ENCODE measurements at regions not wholly inside any gene's neighbourhood (a gene's known extent, or its start where the extent isn't known, plus 50 kb on each side); places are given as distances from the start of the nearest gene placed in this dataset.

- no peaks in the 10 kb centered on the region for H3K9me3 ChIP-seq
- H3K27ac ChIP-seq, result no peak overlapping the region
- no peak for DNase-seq (ENCODE audit: low spot score)
- H3K4me3 ChIP-seq, result no peak overlapping the region
- no peaks in the 10 kb centered on the region for H3K27me3 ChIP-seq (replicated peaks; ENCODE audit: insufficient read depth)
- ATAC-seq (ENCODE audit: insufficient number of reproducible peaks, low FRiP score, low read depth), result no peak
- H3K36me3 ChIP-seq, result no peaks in the 10 kb centered on the region
- no peak for TF ChIP-seq CTCF (IDR thresholded peaks at IDR 0.05)
- no peaks in the 10 kb centered on the region for H3K4me1 ChIP-seq (ENCODE audit: control insufficient read depth in 1 of 2, low read depth in 2 of 2)
These were observed 676.9 kb downstream of the SMARCA1 start for GRCh38 chrX:128846385-128846784.

- TF ChIP-seq CTCF (IDR thresholded peaks at IDR 0.05), result no peak
These were observed 704.6 kb downstream of the SMARCA1 start for GRCh38 chrX:128818690-128819089.

GRCh38 chrX:128816919-128817318 lies 706.4 kb downstream of the SMARCA1 start:
- DNase-seq (ENCODE audit: low spot score) (no peak), ATAC-seq (ENCODE audit: insufficient number of reproducible peaks, low FRiP score, low read depth) (no peak)
- Histone ChIP-seq H3K36me3 (no peaks in the 10 kb centered on the region), H3K27ac (no peak overlapping the region), H3K27me3 (replicated peaks; ENCODE audit: insufficient read depth) (no peaks in the 10 kb centered on the region), H3K4me1 (ENCODE audit: control insufficient read depth in 1 of 2, low read depth in 2 of 2) (no peaks in the 10 kb centered on the region), H3K9me3 (no peaks in the 10 kb centered on the region), H3K4me3 (no peak overlapping the region)
- no peak for TF ChIP-seq CTCF (IDR thresholded peaks at IDR 0.05)

More at GRCh38 chrX:128818690-128819089, 704.6 kb downstream of the SMARCA1 start:
- H3K4me1 ChIP-seq (ENCODE audit: control insufficient read depth in 1 of 2, low read depth in 2 of 2), result no peaks in the 10 kb centered on the region
- H3K4me3 ChIP-seq, result no peak overlapping the region
- no peaks in the 10 kb centered on the region for H3K27me3 ChIP-seq (replicated peaks; ENCODE audit: insufficient read depth)
- H3K36me3 ChIP-seq, result no peaks in the 10 kb centered on the region
- ATAC-seq (ENCODE audit: insufficient number of reproducible peaks, low FRiP score, low read depth) (no peak), DNase-seq (ENCODE audit: low spot score) (no peak)
- no peaks in the 10 kb centered on the region for H3K9me3 ChIP-seq
- no peak overlapping the region for H3K27ac ChIP-seq

- Histone ChIP-seq H3K4me1 (ENCODE audit: control insufficient read depth in 1 of 2, low read depth in 2 of 2) (no peaks in the 10 kb centered on the region), H3K27ac (no peak overlapping the region), H3K36me3 (no peaks in the 10 kb centered on the region), H3K9me3 (no peaks in the 10 kb centered on the region), H3K4me3 (no peak overlapping the region), H3K27me3 (replicated peaks; ENCODE audit: insufficient read depth) (no peaks in the 10 kb centered on the region)
- no peak for ATAC-seq (ENCODE audit: insufficient number of reproducible peaks, low FRiP score, low read depth)
- TF ChIP-seq CTCF (IDR thresholded peaks at IDR 0.05), result no peak
- no peak for DNase-seq (ENCODE audit: low spot score)
These were observed 715.9 kb downstream of the SMARCA1 start for GRCh38 chrX:128807367-128807766.

GRCh38 chrX:128805236-128805635 lies 718.1 kb downstream of the SMARCA1 start:
- Histone ChIP-seq H3K27me3 (replicated peaks; ENCODE audit: insufficient read depth) (no peaks in the 10 kb centered on the region), H3K36me3 (no peaks in the 10 kb centered on the region), H3K27ac (no peak overlapping the region), H3K9me3 (no peaks in the 10 kb centered on the region), H3K4me3 (no peak overlapping the region), H3K4me1 (ENCODE audit: control insufficient read depth in 1 of 2, low read depth in 2 of 2) (no peaks in the 10 kb centered on the region)
- ATAC-seq (ENCODE audit: insufficient number of reproducible peaks, low FRiP score, low read depth), result no peak
- DNase-seq (ENCODE audit: low spot score), result no peak
- TF ChIP-seq CTCF (IDR thresholded peaks at IDR 0.05), result no peak
